ENCODE measurements at regions not wholly inside any gene's neighbourhood (a gene's known extent, or its start where the extent isn't known, plus 50 kb on each side); places are given as distances from the start of the nearest gene placed in this dataset.

DNA sequence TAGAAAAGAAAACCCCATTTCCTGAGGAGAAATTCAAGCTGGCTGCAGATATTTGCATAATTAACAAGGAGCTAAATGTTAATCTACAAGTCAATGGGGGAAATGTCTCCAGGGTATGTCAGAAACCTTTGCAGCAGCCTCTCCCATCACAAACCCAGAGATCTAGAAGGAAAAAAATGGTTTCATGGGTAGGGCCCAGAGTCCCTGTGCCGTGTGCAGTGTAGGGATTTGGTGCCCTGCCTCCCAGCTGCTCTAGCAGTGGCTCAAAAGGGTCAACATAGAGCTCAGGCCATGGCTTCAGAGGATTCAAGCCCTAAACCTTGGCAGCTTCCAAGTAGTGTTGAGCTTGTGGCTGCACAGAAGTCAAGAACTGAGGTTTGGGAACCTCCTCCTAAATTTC is 290.2 kb upstream of the TMEFF2 start:
- intact Hi-C loops (cut with DNase I; ENCODE audit: low total_unique reads): no loop called here
- no peak for DNase-seq (ENCODE audit: low spot score in 2 of 2)
- H3K4me3 ChIP-seq (ENCODE audit: low read depth, poor library complexity, severe bottlenecking): no peak overlapping the region
- no peak for TF ChIP-seq POLR2A (IDR thresholded peaks at IDR 0.05)
- TF ChIP-seq, protein P1, sequence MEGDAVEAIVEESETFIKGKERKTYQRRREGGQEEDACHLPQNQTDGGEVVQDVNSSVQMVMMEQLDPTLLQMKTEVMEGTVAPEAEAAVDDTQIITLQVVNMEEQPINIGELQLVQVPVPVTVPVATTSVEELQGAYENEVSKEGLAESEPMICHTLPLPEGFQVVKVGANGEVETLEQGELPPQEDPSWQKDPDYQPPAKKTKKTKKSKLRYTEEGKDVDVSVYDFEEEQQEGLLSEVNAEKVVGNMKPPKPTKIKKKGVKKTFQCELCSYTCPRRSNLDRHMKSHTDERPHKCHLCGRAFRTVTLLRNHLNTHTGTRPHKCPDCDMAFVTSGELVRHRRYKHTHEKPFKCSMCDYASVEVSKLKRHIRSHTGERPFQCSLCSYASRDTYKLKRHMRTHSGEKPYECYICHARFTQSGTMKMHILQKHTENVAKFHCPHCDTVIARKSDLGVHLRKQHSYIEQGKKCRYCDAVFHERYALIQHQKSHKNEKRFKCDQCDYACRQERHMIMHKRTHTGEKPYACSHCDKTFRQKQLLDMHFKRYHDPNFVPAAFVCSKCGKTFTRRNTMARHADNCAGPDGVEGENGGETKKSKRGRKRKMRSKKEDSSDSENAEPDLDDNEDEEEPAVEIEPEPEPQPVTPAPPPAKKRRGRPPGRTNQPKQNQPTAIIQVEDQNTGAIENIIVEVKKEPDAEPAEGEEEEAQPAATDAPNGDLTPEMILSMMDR (IDR thresholded peaks at IDR 0.05): no peak
- 65 to 80% methylated on average over 1 of the region's 1 CpG for WGBS, 2 donors

DNA sequence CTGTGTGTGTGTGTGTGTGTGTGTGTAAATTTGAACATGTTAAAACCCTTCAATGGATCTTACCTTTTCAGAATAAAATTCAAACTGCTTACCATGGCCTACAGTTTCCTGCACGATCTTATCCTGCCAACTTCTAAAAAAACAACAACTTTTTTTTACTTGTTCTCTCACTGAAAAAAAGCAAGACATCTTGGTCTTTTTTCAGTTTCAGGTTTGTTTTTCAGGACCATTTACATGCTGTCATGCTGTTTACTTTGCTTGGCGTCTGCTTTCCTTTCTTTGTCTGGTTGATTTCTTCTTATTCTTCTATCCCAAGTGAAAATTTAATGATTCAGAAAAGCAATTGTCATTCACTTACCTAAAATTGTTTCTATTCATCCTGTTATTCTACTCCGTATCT is 286.3 kb upstream of the TMEFF2 start:
- WGBS, 2 donors: 80 to 81% methylated on average over 3 of the region's 3 CpGs
- TF ChIP-seq, protein P1 (IDR thresholded peaks at IDR 0.05): no peak
- no peak for TF ChIP-seq POLR2A (IDR thresholded peaks at IDR 0.05)
- no peak overlapping the region for H3K4me3 ChIP-seq (ENCODE audit: low read depth, poor library complexity, severe bottlenecking)
- no peak for DNase-seq (ENCODE audit: low spot score in 2 of 2)
- intact Hi-C loops (cut with DNase I; ENCODE audit: low total_unique reads): no loop called here

DNA sequence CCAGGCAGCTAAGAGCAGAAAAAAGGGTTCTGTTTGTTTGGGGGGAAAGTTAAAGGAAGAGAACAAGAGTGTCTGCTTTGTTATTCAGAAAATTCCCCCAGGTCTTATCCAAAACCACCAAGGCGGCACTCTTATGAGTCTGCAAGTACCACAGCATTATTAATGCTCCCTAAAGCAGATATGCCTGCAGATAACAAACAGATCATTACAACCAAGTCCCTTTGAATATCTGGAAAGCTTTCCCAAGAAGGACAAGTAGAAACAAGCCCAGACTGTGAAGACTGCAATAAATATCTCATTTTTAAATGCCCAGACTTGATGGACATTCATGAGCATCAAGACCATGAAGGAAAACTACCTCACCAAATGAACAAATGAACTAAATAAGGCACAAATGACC is 278.6 kb upstream of the TMEFF2 start:
- 0% methylated on average over 1 of the region's 1 CpG for WGBS, 2 donors
- TF ChIP-seq, protein P1 (IDR thresholded peaks at IDR 0.05): no peak
- no peak for TF ChIP-seq POLR2A (IDR thresholded peaks at IDR 0.05)
- H3K4me3 ChIP-seq (ENCODE audit: low read depth, poor library complexity, severe bottlenecking): no peak overlapping the region
- no peak for DNase-seq (ENCODE audit: low spot score in 2 of 2)
- intact Hi-C loops (cut with DNase I; ENCODE audit: low total_unique reads): no loop called here

DNA sequence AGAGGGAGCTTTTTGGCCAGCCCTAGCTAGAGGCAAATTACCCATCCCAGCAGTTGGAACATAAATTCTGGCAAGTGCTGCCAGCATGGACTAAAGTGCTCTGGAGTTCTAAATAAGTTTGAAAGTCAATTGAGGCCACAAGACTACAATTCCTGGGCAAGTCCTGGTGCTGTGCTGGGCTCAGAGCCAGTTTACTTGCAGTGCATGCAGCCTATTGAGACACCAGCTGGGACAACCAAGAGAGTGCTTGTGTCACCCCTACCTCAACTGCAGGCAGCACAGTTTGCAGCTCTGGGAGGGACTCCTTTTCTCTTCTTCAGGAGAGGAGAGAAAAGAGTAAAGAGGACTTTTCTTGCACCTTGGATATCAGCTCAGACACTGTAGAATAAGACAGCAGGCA is 277.2 kb upstream of the TMEFF2 start:
- TF ChIP-seq, protein P1 (IDR thresholded peaks at IDR 0.05): no peak
- no peak for TF ChIP-seq POLR2A (IDR thresholded peaks at IDR 0.05)
- intact Hi-C loops (cut with DNase I; ENCODE audit: low total_unique reads): no loop called here
- DNase-seq (ENCODE audit: low spot score in 2 of 2): no peak
- H3K4me3 ChIP-seq (ENCODE audit: low read depth, poor library complexity, severe bottlenecking): no peak overlapping the region

DNA sequence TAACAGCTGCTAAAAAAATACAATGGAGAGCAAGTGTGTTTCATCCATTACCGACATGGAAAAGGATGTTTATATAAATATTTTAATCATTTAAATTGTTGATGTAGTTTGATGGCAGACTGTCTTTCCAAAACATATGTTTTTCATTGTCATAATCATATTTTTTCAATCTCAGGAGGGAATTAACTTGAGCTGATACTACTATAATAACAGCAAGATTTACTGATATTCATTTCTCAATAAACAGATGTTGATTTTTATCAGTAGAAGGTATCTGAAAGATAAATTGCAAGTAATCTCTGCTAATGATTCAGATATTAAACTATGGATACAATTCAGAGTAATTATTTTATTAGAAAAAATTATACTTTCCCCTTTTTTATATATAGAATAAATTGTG is 274.9 kb upstream of the TMEFF2 start:
- TF ChIP-seq, protein P1 (IDR thresholded peaks at IDR 0.05): no peak
- no peak for TF ChIP-seq POLR2A (IDR thresholded peaks at IDR 0.05)
- no peak for DNase-seq (ENCODE audit: low spot score in 2 of 2)
- WGBS, 2 donors: 53 to 63% methylated on average over 1 of the region's 1 CpG
- H3K4me3 ChIP-seq (ENCODE audit: low read depth, poor library complexity, severe bottlenecking): no peak overlapping the region
- intact Hi-C loops (cut with DNase I; ENCODE audit: low total_unique reads): no loop called here

DNA sequence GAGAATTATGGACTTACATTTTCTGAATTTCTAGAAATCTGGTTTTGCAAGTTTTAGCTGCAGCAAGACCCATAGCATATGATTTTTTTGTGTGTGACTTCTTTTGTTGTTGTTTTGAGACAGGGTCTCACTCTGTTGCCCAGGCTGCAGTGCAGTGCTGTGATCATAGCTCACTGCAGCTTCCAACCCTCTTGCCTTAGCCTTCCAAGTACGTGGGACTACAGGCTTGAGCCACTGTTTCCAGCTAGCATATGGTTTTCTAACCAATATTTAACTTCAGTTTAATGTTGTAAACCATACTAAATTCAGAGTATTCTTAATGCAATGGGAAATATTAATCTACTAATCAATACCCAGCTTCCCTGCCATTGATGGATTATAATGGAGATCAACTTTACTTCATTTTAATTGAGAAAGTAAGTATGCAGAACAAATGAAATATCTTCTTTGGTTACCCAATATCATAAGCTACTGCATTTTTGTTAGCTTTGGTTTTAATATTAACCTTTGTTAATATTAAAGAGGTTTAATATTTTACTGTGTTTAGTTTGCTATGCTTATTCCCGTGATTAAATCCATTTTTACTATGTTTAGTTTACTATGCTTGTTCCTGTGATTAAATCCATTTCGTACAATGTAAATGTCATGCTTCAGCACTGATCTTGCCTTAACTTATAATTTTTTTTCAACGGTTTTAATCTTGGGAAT is 273.4 kb upstream of the TMEFF2 start:
- intact Hi-C loops (cut with DNase I; ENCODE audit: low total_unique reads): no loop called here
- TF ChIP-seq POLR2A (IDR thresholded peaks at IDR 0.05): no peak
- TF ChIP-seq, protein P1 (IDR thresholded peaks at IDR 0.05): no peak
- H3K4me3 ChIP-seq (ENCODE audit: low read depth, poor library complexity, severe bottlenecking): no peak overlapping the region
- 80 to 85% methylated on average over 4 of the region's 4 CpGs for WGBS, 2 donors
- no peak for DNase-seq (ENCODE audit: low spot score in 2 of 2)

All from lower leg skin (tissue), 4 donors.